ENCODE measurements at regions not wholly inside any gene's neighbourhood (a gene's known extent, or its start where the extent isn't known, plus 50 kb on each side); places are given as distances from the start of the nearest gene placed in this dataset.
"Not testable (repeated sequence)": the region's sequence is repeated elsewhere in the genome, so short reads cannot be mapped to it uniquely, and the experiment has no call there.

DNA sequence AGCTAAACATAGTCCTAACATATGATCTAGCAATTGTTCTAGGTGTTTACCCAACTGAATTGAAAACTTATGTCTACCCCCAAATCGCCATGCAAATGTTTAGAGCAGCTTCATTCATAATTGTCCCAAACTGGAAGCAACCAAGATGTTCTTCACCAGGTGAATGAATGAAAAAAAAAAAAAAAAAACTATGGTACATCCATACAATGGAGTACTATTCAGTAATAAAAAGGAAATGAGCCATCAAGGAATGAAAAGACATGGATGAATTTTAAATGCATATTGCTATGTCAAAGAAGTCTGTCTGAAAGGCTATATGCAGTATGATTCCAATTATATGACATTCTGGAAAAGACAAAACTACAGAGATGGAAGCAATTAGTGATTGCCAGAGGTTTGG, 98.6 kb upstream of the ITPRID2 start:
- DNase-seq, result no peak

DNA sequence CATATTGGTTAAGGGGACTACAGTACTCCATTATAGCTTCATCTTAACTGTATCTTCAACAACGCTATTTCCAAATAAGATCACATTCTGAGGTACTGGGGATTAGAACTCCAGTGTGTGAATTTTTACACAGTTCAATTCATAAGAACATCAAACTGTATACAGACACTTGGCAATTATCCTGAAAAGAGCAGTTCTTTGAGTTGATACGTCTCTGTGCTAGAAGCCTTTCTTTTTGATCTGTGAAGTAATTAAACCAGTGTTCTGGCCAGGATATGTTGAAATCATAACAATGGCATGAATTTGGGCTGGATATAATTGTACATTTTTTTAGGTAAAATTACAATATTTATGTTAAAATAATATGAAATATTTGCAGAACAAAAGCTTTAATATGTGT, 93.5 kb upstream of the ITPRID2 start:
- DNase-seq, result no peak

DNA sequence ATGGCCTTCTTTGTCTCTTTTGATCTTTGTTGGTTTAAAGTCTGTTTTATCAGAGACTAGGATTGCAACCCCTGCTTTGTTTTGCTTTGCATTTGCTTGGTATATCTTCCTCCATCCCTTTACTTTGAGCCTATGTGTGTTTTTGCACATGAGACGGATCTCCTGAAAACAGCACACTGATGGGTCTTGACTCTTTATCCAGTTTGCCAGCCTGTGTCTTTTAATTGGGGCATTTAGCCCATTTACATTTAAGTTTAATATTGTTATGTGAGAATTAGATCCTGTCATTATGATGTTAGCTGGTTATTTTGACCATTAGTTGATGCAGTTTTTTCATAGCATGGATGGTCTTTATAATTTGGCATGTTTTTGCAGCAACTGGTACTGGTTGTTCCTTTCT, 89.2 kb upstream of the ITPRID2 start:
- DNase-seq, result not testable (repeated sequence)

DNA sequence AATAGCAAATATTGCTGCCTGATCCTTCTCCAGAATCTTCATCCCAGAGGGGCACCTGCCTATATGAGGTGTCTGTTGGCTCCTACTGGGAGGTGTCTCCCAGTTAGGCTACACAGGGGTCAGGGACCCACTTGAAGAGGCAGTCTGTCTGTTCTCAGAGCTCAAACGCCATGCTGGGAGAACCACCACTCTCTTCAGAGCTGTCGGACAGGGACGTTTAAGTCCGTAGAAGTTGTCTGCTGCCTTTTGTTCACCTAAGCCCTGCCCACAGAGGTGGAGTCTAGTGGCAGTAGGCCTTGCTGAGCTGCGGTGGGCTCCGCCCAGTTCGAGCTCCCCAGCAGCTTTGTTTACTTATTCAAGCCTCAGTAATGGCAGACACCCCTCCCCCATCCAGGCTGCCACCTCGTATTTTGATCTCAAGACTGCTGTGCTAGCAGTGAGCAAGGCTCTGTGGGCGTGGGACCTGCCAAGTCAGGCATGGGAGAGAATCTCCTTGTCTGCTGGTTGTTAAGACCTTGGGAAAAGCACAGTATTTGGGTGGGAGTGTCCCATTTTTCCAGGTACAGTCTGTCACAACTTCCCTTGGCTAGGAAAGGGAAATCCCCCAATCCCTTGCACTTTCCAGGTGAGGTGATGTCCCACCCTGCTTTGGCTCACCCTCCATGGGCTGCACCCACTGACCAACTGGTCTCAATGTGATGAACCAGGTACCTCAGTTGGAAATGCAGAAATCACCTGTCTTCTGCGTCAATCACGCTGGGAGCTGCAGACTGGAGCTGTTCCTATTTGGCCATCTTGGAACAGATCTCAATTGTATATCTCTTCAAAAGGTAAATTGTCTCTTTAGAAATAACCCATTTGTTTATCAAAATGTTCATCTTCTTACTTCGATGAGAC, 87.4 kb upstream of the ITPRID2 start:
- not testable (repeated sequence) for DNase-seq

DNA sequence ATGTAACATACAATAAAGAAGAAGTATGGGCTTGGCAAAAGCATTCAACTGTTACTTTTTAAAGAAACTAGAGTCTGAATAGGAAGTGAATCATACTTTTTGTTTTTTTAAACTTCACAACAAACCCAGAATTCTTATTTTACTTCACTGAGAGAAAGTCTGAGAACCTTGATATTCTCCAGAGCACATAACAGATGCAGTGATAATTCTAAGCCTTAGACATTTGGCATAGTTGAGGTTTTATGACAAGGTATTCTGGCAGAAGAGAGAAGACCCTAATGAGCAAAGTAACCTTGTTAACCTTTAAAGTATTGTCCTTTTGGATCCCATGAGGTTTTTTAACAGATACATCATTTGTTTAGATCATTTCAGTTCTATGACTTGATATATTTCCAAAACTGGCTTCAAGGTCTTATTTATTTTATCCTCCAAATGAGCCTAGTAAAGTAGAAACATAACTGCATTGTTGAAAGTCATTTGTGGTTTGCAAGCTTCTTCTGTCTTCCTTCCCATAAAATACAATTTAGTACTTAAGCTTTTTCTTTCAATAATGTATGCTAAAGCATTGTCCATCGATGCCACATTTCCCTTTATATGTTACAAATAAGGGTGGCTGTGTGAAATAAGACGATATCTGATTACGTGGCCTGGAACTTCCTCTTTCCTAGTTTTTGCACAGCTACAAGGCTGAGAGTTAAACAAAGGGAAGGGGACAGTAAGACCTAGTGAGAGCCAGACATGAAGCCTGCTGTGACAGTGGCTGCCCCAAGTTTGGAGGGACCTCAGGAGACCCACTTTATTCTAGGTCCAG, 86.1 kb upstream of the ITPRID2 start:
- no peak for DNase-seq

DNA sequence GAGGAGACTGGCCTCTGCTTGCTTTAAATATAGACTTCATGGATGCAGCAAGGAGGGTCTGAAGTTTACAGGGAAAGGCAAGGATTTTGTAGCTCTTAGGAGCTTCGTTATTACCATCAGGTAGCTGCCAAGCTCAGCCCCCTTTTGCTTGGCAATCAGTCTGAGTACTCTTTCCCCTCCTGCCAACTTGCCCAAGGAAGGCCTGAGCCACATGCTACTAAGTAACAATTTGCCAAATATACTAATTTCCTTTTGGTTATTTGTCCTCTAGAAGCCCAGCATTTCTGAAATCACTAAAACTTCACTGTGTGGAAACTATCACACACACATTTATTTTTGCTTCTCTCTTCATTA, 85.5 kb upstream of the ITPRID2 start:
- DNase-seq, result no peak

DNA sequence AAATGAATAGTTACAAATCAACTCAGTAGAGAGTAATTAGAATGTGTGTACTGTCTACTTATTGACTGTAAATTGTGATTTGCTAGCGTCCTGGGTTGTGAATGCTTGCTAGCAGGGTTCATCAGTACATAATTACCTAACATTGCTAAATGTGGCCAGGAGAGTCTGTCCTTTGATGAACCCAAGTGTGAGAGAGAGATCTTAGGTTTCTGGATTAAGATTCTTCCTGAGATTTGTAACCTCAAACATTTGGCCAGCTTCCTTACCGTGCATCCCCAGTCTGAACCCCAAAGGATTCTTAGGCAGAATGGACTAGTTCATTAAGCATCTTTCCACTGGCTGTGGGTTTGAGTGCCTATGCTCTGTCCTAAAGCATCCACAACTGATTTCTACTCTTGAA, 84.0 kb upstream of the ITPRID2 start:
- no peak for DNase-seq

DNA sequence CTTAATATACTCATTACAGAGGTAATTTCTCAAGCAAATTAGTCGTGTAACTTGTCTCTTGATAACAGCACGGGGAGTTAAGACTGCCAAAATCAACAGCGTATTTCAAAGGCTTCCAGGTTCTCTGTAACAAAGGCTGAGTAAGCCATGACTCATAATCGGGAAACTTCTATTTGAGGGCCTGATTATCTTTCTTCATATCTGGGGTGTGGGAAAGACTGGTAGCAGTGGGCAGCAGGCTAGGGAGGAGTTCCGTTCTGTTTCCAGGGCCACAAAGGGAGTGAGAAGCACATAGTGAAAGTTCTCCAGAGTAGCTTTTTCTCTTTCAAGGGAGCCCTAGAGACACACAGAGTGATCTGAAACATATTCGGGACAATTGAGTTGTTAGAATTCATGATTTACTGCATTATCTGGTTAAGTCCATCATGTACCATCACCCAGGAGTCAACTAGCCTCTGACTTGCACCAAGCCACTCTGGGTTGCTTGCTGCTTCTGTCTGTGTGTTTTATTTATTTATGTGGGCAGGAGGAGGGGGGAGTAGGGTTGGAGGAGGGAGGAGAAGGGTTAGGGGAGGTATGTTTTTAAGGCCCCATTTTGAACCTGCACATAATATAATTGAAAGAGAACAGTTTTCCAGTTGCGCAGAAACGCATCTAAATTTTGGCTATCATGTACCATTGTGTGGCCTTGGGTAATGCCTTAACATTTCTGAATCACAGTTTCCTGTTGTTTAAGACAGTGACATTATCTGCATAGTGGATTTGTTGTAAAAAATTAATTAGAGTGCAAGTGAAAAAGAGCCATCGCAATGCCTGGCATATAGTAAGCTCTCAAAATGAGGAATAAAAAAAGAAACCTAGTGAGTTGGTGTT, 80.5 kb upstream of the ITPRID2 start:
- DNase-seq, result no peak

DNA sequence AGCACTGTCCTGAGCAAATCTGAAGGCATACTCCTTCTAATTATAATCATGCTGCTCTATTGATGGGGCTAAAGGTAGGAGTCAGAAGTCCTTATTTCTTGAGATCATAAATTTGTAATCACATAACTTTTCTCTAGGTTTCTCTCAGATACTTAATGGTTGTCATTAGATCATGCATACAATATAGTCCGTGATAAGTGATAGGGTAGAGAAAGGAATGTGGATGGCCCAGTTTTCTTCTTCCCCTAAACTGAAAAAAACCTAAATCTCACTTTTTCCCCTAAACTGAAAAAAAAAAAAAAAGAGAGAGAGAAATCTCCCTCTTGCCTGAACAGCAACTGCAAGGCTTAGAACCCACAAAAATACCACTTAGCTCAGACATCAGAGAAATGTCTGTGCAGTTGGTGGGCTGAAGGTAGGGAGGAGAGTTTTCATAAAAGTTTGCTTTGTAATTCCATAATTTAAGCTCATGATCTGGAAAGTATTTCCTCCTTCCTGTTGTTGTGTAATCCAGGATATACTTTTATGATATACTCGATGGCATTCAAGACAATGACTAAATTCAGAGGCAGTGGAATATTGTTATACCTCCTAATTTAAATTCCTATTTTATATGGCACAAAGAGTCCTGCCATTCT, 79.3 kb upstream of the ITPRID2 start:
- DNase-seq, result no peak

DNA sequence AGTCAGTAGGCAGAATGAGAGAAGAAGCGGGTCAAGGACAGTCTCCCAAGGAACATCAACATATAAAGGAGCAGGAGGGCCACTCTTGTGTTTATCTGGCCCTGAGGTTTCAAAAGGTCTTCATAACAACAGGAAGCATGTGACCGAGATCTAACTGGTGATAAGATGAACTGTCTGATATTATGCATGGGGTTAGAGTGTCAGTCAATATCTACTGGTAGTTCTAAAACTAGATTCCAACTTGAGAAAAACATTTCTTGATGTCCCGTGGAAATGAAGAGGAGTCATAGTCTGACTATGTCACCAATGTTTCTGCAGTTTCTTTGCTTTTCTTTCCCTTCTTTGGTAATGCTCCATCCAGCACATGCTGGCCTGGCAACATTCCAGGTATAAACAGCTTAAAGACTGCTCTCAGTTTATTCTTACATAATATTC, 77.5 kb upstream of the ITPRID2 start:
- no peak for DNase-seq

DNA sequence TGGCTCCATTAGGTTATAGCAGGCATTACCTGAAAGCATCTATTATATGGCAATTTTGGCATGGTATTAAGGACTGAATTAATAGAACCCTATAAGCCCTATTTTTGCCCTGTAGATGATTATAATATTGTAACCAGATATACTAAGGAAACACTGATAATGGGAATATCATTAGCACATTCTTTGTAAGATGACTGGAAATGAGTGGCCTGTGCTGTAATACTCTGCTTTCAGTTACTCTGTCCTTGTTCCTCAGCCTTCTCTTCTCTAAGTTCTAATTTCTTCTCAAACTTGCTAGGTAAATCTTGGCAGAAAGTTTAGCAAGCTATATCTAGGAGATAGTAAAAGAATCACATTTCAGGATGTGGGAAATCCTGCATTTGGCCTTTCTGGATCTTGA, 74.0 kb upstream of the ITPRID2 start:
- DNase-seq, result no peak

DNA sequence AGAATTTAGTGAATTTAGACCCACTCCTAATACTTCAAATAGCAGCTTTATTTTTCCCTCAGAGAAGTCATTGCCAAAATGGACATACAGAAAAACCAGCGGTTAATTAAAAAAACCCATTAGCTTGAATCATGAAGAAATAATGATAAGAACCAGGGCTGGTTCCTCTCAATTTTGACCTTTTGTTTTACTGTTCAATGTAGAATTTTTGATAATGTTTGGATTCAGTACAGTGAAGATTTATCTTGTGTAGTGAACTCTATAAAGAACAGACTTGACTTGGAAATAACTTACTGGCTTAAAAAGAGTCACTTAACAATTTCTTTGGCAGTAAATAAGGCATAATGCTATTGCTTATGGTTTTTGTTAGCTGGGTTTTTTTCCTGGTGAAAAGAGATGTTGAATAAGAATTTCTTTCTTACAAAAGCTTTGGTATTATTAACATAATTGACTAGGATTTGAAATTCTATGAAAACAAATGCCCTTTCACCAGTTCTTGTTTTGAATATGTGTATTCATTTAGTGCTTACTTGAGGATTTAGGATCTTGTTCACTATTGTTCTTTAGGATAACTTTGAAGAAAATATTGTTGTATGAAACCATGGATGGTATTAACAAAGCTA, 73.4 kb upstream of the ITPRID2 start:
- DNase-seq, result no peak

DNA sequence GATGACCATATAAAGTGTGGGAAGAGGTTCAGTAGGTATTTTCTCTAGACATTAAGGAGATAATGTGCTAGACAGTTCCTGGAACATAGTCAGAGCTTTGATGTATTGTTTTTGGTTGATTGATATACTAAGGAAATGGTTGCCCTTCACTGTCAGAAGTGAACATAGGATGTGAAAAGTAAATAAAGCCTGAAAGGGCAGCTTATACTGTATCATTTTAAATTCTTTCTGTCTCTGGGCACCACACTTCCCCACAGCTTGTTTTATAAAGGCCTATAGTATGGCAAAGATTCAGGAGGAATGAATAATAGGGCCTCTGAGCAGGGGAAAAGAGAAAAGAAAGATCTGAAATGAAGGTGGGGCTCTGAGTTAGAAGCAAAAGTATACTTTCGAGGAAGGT, 72.7 kb upstream of the ITPRID2 start:
- no peak for DNase-seq

DNA sequence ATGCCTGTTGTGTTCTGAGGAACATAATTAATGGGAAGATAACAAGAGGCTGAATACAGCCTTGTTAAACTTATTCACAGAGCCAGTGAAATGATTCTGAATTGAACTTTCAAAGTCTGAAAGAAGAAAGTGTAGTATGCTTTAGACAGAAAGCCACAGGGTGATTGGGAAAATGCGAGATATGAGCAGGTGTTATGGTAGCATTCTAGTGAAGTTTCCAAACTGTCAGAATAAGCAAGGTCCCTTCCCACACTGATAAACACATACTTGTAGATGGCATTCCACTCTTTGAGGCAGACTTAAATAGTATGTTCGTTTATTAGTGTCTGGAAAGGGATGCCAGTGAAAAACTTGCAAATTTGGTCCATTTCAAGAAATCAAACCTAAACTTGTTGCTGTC, 70.5 kb upstream of the ITPRID2 start:
- DNase-seq, result no peak

DNA sequence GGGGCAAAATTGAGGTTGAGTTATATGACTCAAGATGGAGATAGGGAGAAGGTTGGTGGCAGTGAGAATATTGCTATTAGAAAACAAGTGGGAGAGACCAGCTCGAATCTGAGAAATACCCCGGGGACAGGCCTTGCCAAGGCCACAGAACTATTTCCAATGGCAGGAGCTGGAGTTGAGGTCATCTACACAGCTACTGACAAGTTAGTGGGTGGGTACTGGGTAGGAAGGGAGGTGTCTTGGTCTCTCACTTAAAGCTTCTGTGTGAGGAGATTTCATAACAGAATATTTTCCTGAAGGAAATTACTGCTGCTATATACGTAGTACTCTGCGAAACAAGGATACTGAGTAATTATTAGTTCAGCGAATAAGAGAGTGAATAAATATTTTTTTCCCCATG, 69.4 kb upstream of the ITPRID2 start:
- DNase-seq, result no peak

DNA sequence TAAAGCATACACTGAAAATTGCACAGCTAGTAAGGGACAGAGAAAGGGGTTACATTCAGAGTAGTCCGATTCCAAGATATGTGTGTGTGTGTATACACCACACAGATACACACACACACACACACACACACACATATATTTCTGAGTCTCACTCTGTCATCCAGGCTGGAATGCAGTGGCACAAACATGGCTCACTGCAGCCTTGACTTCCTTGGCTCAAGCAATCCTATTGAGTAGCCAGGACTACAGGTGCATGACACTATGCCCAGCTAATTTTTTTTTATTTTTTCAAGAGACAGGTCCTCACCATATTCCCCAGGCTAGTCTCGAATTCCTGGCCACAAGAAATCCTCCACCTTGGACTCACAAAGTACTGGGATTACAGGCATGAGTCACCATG, 68.1 kb upstream of the ITPRID2 start:
- no peak for DNase-seq

DNA sequence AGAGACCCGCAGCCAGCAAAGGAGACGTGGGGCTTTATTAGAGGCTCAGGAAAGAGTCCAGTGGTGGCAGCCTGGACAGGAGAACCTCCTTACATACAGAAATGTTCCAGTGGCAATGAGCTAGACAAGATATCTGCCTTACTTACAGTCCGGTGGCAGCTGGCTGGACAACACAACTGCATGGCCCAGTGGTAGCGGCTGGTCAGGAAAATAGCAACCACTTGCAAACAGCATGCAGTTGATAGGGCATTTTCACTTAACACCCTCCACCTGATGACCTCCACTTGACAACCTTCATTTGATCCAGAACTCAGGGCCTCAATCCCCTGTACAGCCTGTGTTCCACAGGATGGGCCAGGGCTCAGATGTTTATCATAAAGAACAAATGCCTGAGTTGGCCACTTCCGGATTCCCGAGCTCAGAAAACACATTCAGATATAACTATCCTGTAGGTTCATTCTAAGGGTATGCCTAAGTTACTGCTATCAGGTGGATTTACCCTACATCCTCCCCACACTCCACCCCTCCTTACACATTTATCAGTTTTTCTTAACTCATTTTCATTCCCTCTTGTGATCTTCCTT, 63.3 kb upstream of the ITPRID2 start:
- DNase-seq, result no peak

DNA sequence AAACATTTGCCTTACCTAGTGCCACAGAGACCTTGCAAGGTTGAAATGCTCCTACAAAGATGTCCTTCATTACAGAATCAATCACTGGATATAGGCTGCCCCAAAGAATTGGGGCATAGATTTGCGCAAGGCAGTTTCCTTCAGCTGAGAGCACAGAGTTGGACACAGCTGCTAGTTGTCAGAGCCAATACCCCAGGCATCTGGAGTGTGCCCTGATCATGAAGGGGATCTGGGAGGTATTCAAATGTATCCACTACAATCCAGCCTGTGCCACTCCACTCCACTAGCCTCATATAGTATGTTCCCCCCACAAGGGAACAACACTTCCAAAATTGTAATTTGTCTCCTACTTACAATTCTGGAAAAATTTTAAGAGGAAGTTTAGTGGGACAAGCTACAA, 62.3 kb upstream of the ITPRID2 start:
- DNase-seq, result no peak

DNA sequence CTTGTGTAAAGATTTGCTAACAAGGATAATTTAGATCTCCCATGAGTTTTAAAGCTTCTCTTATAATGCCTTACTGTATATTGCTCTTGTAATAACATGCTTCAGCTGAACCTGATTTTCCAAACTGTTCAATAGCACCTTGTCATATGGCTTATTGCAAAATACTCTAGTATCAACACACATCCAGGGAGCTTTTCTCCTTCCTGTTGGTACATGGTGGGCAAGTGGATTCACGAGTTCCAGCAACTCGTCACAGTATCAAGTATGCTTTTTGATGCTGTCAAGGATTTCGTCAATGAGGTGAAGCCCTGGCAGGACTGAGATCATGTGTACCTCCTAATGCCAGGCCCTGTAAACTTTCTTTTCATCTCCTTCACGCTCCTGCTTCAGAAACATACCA, 59.5 kb upstream of the ITPRID2 start:
- DNase-seq, result no peak

DNA sequence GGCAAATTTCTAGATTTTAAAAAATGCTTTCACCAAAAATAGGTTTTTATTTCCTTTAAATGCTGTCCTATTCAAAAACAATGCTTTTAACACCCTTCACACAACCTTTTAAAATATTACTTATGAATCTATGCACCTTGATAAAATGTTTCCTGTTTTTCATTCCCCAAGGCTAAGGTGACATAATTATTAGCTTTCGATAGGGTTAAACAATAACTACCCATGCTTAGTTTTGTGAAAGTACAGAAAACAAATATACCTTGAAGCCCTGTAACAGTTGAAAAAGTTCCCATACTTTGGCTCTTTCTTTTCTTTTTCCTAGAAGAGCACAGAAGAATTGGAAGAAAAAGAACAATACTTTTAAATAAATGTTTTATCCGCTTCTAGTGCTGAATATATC, 54.9 kb upstream of the ITPRID2 start:
- no peak for DNase-seq

DNA sequence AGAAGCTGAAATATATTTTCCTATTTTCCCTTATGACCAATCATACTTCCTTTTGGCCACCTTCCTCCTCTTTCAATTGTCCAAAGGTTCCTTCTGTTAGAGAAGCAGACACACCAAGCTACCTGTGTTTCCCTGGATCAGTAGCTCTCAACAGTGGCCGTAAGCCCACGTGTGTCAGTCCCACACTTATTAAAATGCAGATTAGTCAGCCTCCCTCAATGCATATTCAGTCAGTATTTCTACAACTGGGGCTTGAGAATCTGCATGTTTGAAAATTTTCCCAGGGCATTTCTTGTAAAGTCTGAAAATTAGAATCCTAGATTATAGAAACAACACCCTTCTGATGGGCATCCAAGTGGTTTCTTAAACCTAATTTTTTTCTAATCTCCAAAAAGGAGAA, 54.0 kb upstream of the ITPRID2 start:
- DNase-seq, result no peak

DNA sequence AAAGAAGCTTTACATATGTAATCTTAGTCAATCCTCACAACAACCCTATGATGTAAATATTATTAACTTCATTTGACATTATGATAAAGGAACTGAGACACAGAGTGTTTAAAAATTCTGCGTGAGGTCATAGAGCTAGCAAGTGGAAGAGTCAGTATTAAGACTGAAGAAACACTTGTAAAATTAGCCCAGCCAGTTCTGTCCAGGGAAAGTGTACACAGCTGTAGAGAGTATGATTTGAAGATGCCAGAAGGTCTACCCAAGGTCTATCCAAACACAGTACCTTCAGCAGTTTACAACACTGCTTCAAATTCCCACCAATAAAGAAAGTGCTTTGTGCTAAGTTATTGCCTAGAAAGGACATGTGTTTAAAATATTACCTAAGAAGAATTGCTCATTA, 51.7 kb upstream of the ITPRID2 start:
- DNase-seq, result no peak

Data from NCI-H510A treated with DMSO at 0.1 percent for 48 hours (cell line).